Astrocyte (in vitro differentiated cells and primary cell): ENCODE measurements at regions not wholly inside any gene's neighbourhood (a gene's known extent, or its start where the extent isn't known, plus 50 kb on each side); places are given as distances from the start of the nearest gene placed in this dataset.

Experiments used
- DNase-seq: peaks from one replicate; pipeline ENCODE4 v3.0.0-alpha.2; 2010; ENCODE audit warnings: low read depth
- FAIRE-seq: peaks from 2 replicates; lab custom pipeline; 2011; peaks lifted over from hg19 to GRCh38; lab: Jason Lieb, UNC
- H2AFZ ChIP-seq: 2 replicates; pipeline ENCODE4 v1.6.0; 2012; ENCODE audit warnings: low read depth, low read length, inconsistent platforms
- H3K27ac ChIP-seq: 2 replicates; pipeline ENCODE4 v1.5.1; 2011; ENCODE audit warnings: low read depth, low read length, inconsistent platforms
- H3K27me3 ChIP-seq: 2 replicates; pipeline ENCODE4 v1.6.0; 2011; ENCODE audit warnings: low read length, inconsistent platforms; ENCODE audit not compliant: insufficient read depth
- H3K36me3 ChIP-seq: 2 replicates; pipeline ENCODE4 v1.5.1; 2011; ENCODE audit warnings: low read length, inconsistent platforms; ENCODE audit not compliant: insufficient read depth
- H3K4me1 ChIP-seq: 2 replicates; pipeline ENCODE4 v1.5.1; 2011; ENCODE audit warnings: low read length, inconsistent platforms; ENCODE audit not compliant: insufficient read depth
- H3K4me2 ChIP-seq: 2 replicates; pipeline ENCODE4 v1.6.0; 2012; ENCODE audit warnings: low read length, inconsistent platforms
- H3K4me3 ChIP-seq: 2 replicates; pipeline ENCODE4 v1.5.1; 2011; ENCODE audit warnings: low read depth, mild to moderate bottlenecking, low read length, inconsistent platforms; ENCODE audit not compliant: insufficient read depth
- H3K79me2 ChIP-seq: 2 replicates; pipeline ENCODE4 v1.6.0; 2012; ENCODE audit warnings: mild to moderate bottlenecking, low read length, inconsistent platforms; ENCODE audit not compliant: insufficient read depth
- H3K9ac ChIP-seq: 2 replicates; pipeline ENCODE4 v1.6.0; 2012; ENCODE audit warnings: mild to moderate bottlenecking, low read length, inconsistent platforms
- H3K9me3 ChIP-seq: 2 replicates; pipeline ENCODE4 v1.5.1; 2012; ENCODE audit warnings: low read depth, mild to moderate bottlenecking, low read length, inconsistent platforms; ENCODE audit not compliant: insufficient read depth
- H4K20me1 ChIP-seq: 2 replicates; pipeline ENCODE4 v1.6.0; 2012; ENCODE audit warnings: low read length, inconsistent platforms; ENCODE audit not compliant: insufficient read depth
- H3K27ac Mint-ChIP-seq: one replicate; pipeline ENCODE4 v1.8.0; 2021; ENCODE audit warnings: mild to moderate bottlenecking, mixed read lengths; ENCODE audit not compliant: unreplicated experiment
- H3K27me3 Mint-ChIP-seq: one replicate; pipeline ENCODE4 v1.8.0; 2021; ENCODE audit warnings: low read depth, mixed read lengths; ENCODE audit not compliant: unreplicated experiment
- H3K36me3 Mint-ChIP-seq: one replicate; pipeline ENCODE4 v1.8.0; 2021; ENCODE audit warnings: low read depth, mixed read lengths; ENCODE audit not compliant: unreplicated experiment
- H3K4me1 Mint-ChIP-seq: one replicate; pipeline ENCODE4 v1.8.0; 2021; ENCODE audit warnings: low read depth, mixed read lengths; ENCODE audit not compliant: unreplicated experiment
- H3K4me3 Mint-ChIP-seq: one replicate; pipeline ENCODE4 v1.8.0; 2021; ENCODE audit warnings: mild to moderate bottlenecking, moderate library complexity, mixed read lengths; ENCODE audit not compliant: unreplicated experiment
- H3K9me3 Mint-ChIP-seq: one replicate; pipeline ENCODE4 v1.8.0; 2021; ENCODE audit warnings: mild to moderate bottlenecking, mixed read lengths; ENCODE audit not compliant: unreplicated experiment
- EZH2 ChIP-seq: IDR thresholded peaks from 2 replicates; pipeline ENCODE4 v1.6.1; 2012; ENCODE audit warnings: mild to moderate bottlenecking, low read length, inconsistent platforms; ENCODE audit not compliant: insufficient read depth
- TF ChIP-seq, protein P1 (sequence below): IDR thresholded peaks from 2 replicates; pipeline ENCODE4 v1.5.1; 2011; ENCODE audit warnings: low read depth, mild to moderate bottlenecking, inconsistent platforms, low read length, moderate library complexity; ENCODE audit not compliant: insufficient read depth

DNA sequence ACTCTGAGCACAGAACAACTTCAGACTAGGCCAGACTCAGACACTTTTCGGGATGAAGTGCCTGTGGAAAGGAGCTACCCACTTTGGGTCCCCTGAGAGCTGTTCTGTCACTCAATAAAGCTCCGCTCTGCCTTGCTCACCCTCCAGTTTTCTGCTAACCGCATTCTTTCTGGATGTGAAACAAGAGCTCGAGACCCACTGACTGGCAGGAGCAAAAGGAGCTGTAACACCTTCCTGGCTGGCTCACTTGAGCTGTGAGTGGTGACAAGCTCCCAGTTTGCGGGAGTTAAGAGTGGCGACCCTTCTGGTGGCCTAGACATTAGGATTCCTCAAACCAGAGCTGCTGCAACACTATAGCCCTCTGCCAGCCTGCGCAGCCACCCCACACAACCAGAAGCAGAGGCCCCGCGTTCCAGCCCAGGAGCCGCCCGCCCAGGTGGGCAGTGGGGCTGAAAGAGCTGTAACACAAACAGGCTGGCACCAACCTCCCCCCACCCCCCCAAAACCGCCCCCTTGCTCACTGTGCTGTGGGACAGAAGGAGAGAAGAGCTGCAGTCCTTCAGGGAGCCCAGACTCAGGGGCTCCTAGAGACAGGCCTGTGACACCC is 1178.1 kb upstream of the GBE1 start:
- Histone ChIP-seq H4K20me1 (no peaks in the 10 kb centered on the region), H3K4me3 (no peak overlapping the region), H3K4me2 (no peak overlapping the region), H3K27me3 (no peaks in the 10 kb centered on the region), H3K36me3 (no peaks in the 10 kb centered on the region), H3K27ac (no peak overlapping the region), H3K4me1 (no peaks in the 10 kb centered on the region), H2AFZ (no peak overlapping the region), H3K79me2 (no peaks in the 10 kb centered on the region), H3K9me3 (no peaks in the 10 kb centered on the region), H3K9ac (no peak overlapping the region)
- Mint-ChIP-seq H3K4me1 (no peaks in the 10 kb centered on the region), H3K36me3 (peaks cover 3% of the 10 kb centered on the region), H3K4me3 (no peak overlapping the region), H3K27ac (no peak overlapping the region), H3K9me3 (no peaks in the 10 kb centered on the region), H3K27me3 (no peaks in the 10 kb centered on the region)
- no peak for TF ChIP-seq EZH2
- TF ChIP-seq, protein P1, sequence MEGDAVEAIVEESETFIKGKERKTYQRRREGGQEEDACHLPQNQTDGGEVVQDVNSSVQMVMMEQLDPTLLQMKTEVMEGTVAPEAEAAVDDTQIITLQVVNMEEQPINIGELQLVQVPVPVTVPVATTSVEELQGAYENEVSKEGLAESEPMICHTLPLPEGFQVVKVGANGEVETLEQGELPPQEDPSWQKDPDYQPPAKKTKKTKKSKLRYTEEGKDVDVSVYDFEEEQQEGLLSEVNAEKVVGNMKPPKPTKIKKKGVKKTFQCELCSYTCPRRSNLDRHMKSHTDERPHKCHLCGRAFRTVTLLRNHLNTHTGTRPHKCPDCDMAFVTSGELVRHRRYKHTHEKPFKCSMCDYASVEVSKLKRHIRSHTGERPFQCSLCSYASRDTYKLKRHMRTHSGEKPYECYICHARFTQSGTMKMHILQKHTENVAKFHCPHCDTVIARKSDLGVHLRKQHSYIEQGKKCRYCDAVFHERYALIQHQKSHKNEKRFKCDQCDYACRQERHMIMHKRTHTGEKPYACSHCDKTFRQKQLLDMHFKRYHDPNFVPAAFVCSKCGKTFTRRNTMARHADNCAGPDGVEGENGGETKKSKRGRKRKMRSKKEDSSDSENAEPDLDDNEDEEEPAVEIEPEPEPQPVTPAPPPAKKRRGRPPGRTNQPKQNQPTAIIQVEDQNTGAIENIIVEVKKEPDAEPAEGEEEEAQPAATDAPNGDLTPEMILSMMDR: no peak
- DNase-seq: no peak
- no peak for FAIRE-seq

DNA sequence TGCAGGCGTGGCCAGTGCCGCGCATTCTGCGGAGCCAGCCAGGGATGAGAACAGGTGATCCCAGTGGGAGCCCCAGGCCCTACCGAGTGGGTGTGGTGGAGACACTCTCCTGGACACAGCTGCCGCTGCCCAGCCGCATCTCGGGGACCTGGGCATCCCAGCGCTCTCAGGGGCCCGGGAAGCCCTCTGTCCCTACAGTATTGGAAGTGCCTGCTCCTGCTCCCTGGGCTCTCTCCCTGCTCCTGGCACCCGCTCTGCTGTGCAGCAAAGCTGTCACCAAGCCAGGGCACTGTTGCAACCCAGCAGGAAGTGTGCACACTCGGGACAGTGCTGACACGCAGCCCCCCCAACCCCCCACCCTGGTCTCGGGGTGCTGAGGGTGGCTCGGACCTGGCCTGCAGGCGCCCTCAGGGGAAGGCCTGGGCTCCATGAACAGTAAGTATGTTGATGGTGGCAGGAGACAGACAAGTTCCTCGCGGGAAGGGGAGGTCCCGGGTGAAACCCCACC is 1177.4 kb upstream of the GBE1 start:
- no peaks in the 10 kb centered on the region for H3K36me3 ChIP-seq
- no peak overlapping the region for H2AFZ ChIP-seq
- H3K4me3 ChIP-seq: no peak overlapping the region
- H3K9me3 Mint-ChIP-seq: no peaks in the 10 kb centered on the region
- H3K27ac ChIP-seq: no peak overlapping the region
- H3K4me1 Mint-ChIP-seq: no peaks in the 10 kb centered on the region
- peaks cover 3% of the 10 kb centered on the region for H3K36me3 Mint-ChIP-seq
- no peak overlapping the region for H3K4me2 ChIP-seq
- H3K79me2 ChIP-seq: no peaks in the 10 kb centered on the region
- H3K27me3 Mint-ChIP-seq: no peaks in the 10 kb centered on the region
- TF ChIP-seq, protein P1: no peak
- H3K27ac Mint-ChIP-seq: no peak overlapping the region
- DNase-seq (no peak), FAIRE-seq (no peak)
- H3K9me3 ChIP-seq: no peaks in the 10 kb centered on the region
- no peaks in the 10 kb centered on the region for H4K20me1 ChIP-seq
- H3K9ac ChIP-seq: no peak overlapping the region
- no peak overlapping the region for H3K4me3 Mint-ChIP-seq
- no peaks in the 10 kb centered on the region for H3K27me3 ChIP-seq
- H3K4me1 ChIP-seq: no peaks in the 10 kb centered on the region
